WTC11 (cell line): ENCODE measurements at regions not wholly inside any gene's neighbourhood (a gene's known extent, or its start where the extent isn't known, plus 50 kb on each side); places are given as distances from the start of the nearest gene placed in this dataset.

Source experiments
- TF ChIP-seq, protein P1 (sequence below): fragments of 200-600 bp; IDR thresholded peaks from 2 replicates; pipeline ENCODE4 v1.8.0; 2022; ENCODE audit warnings: antibody characterized with exemption
- TF ChIP-seq, protein P2 (sequence below): sonication (generic); formaldehyde crosslinking; IDR thresholded peaks from 2 replicates; pipeline ENCODE4 v1.8.0; 2023; ENCODE audit warnings: mild to moderate bottlenecking, missing genetic modification reagents
- TF ChIP-seq, protein P3 (sequence below): sonication (generic); formaldehyde crosslinking; IDR thresholded peaks from 2 replicates; pipeline ENCODE4 v1.8.0; 2022; ENCODE audit warnings: mild to moderate bottlenecking, missing genetic modification reagents
- TF ChIP-seq, protein P4 (sequence below): sonication (generic); formaldehyde crosslinking; IDR thresholded peaks from 2 replicates; pipeline ENCODE4 v1.8.0; 2022; ENCODE audit warnings: missing genetic modification reagents
- TF ChIP-seq, protein P5 (sequence below): sonication (generic); formaldehyde crosslinking; IDR thresholded peaks from 2 replicates; pipeline ENCODE4 v1.8.0; 2022; ENCODE audit warnings: mild to moderate bottlenecking, missing genetic modification reagents
- TF ChIP-seq, protein P6 (sequence below): fragments of 250-450 bp; sonication (Bioruptor Pico); IDR thresholded peaks from 2 replicates; pipeline ENCODE4 v1.9.0; 2021; ENCODE audit warnings: mild to moderate bottlenecking

DNA sequence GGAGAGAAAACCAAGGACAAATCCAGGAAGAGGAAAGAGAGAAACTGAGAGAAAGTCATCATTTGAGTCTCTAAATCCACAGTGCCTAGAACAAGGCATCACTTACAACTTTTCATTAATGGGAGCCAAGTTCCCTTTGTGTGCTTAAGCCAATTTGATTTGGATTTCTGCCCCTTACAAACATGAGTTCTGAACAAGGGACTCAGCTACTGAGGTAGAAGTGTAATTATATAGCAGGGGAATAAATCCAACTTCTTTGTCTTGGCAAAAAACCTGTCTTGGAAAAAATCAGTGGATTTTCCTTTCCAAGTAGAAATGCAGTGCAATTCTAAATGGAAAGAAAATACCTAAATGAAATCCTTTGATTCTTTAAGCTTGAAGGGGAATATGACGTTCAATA, 307.2 kb upstream of the CNTN3 start:
- TF ChIP-seq, protein P1, sequence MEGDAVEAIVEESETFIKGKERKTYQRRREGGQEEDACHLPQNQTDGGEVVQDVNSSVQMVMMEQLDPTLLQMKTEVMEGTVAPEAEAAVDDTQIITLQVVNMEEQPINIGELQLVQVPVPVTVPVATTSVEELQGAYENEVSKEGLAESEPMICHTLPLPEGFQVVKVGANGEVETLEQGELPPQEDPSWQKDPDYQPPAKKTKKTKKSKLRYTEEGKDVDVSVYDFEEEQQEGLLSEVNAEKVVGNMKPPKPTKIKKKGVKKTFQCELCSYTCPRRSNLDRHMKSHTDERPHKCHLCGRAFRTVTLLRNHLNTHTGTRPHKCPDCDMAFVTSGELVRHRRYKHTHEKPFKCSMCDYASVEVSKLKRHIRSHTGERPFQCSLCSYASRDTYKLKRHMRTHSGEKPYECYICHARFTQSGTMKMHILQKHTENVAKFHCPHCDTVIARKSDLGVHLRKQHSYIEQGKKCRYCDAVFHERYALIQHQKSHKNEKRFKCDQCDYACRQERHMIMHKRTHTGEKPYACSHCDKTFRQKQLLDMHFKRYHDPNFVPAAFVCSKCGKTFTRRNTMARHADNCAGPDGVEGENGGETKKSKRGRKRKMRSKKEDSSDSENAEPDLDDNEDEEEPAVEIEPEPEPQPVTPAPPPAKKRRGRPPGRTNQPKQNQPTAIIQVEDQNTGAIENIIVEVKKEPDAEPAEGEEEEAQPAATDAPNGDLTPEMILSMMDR, result no peak
- TF ChIP-seq, protein P2, sequence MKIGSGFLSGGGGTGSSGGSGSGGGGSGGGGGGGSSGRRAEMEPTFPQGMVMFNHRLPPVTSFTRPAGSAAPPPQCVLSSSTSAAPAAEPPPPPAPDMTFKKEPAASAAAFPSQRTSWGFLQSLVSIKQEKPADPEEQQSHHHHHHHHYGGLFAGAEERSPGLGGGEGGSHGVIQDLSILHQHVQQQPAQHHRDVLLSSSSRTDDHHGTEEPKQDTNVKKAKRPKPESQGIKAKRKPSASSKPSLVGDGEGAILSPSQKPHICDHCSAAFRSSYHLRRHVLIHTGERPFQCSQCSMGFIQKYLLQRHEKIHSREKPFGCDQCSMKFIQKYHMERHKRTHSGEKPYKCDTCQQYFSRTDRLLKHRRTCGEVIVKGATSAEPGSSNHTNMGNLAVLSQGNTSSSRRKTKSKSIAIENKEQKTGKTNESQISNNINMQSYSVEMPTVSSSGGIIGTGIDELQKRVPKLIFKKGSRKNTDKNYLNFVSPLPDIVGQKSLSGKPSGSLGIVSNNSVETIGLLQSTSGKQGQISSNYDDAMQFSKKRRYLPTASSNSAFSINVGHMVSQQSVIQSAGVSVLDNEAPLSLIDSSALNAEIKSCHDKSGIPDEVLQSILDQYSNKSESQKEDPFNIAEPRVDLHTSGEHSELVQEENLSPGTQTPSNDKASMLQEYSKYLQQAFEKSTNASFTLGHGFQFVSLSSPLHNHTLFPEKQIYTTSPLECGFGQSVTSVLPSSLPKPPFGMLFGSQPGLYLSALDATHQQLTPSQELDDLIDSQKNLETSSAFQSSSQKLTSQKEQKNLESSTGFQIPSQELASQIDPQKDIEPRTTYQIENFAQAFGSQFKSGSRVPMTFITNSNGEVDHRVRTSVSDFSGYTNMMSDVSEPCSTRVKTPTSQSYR (CRISPR knock-in tag), result no peak
- TF ChIP-seq, protein P3, sequence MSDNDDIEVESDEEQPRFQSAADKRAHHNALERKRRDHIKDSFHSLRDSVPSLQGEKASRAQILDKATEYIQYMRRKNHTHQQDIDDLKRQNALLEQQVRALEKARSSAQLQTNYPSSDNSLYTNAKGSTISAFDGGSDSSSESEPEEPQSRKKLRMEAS (CRISPR knock-in tag), result no peak
- TF ChIP-seq, protein P4, sequence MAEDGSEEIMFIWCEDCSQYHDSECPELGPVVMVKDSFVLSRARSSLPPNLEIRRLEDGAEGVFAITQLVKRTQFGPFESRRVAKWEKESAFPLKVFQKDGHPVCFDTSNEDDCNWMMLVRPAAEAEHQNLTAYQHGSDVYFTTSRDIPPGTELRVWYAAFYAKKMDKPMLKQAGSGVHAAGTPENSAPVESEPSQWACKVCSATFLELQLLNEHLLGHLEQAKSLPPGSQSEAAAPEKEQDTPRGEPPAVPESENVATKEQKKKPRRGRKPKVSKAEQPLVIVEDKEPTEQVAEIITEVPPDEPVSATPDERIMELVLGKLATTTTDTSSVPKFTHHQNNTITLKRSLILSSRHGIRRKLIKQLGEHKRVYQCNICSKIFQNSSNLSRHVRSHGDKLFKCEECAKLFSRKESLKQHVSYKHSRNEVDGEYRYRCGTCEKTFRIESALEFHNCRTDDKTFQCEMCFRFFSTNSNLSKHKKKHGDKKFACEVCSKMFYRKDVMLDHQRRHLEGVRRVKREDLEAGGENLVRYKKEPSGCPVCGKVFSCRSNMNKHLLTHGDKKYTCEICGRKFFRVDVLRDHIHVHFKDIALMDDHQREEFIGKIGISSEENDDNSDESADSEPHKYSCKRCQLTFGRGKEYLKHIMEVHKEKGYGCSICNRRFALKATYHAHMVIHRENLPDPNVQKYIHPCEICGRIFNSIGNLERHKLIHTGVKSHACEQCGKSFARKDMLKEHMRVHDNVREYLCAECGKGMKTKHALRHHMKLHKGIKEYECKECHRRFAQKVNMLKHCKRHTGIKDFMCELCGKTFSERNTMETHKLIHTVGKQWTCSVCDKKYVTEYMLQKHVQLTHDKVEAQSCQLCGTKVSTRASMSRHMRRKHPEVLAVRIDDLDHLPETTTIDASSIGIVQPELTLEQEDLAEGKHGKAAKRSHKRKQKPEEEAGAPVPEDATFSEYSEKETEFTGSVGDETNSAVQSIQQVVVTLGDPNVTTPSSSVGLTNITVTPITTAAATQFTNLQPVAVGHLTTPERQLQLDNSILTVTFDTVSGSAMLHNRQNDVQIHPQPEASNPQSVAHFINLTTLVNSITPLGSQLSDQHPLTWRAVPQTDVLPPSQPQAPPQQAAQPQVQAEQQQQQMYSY, result no peak
- TF ChIP-seq, protein P5, sequence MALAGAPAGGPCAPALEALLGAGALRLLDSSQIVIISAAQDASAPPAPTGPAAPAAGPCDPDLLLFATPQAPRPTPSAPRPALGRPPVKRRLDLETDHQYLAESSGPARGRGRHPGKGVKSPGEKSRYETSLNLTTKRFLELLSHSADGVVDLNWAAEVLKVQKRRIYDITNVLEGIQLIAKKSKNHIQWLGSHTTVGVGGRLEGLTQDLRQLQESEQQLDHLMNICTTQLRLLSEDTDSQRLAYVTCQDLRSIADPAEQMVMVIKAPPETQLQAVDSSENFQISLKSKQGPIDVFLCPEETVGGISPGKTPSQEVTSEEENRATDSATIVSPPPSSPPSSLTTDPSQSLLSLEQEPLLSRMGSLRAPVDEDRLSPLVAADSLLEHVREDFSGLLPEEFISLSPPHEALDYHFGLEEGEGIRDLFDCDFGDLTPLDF (CRISPR knock-in tag), result no peak
- TF ChIP-seq, protein P6, sequence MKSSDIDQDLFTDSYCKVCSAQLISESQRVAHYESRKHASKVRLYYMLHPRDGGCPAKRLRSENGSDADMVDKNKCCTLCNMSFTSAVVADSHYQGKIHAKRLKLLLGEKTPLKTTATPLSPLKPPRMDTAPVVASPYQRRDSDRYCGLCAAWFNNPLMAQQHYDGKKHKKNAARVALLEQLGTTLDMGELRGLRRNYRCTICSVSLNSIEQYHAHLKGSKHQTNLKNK (CRISPR knock-in tag), result no peak
